ENCODE measurements at regions not wholly inside any gene's neighbourhood (a gene's known extent, or its start where the extent isn't known, plus 50 kb on each side); places are given as distances from the start of the nearest gene placed in this dataset.

GRCh38 chr13:55347528-55347927 is 1793.2 kb upstream of the PRR20A start:
- no peak for TF ChIP-seq CTCF (IDR thresholded peaks at IDR 0.05; ENCODE audit: control extremely low read depth, extremely low read depth, low read depth, missing control alignments)
- ChIA-PET CTCF (interaction anchor here (1.3 kb wide), 1 partner anchor 15 kb away, joined by 3 read pairs; no protein-coding TSS in a partner anchor), POLR2A (no interaction called here)
- DNase-seq (ENCODE audit: extremely low spot score), result no peak

- TF ChIP-seq CTCF (IDR thresholded peaks at IDR 0.05; ENCODE audit: control extremely low read depth, extremely low read depth, low read depth, missing control alignments), result no peak
- POLR2A ChIA-PET, result no interaction called here
- DNase-seq (ENCODE audit: extremely low spot score), result no peak
- CTCF ChIA-PET, result no interaction called here
These were observed 1781.7 kb upstream of the PRR20A start for GRCh38 chr13:55359067-55359466.

GRCh38 chr13:55361141-55361540 is 1779.6 kb upstream of the PRR20A start:
- ChIA-PET CTCF (no interaction called here), POLR2A (no interaction called here)
- TF ChIP-seq CTCF (IDR thresholded peaks at IDR 0.05; ENCODE audit: control extremely low read depth, extremely low read depth, low read depth, missing control alignments), result no peak
- DNase-seq (ENCODE audit: extremely low spot score), result no peak

- no peak for TF ChIP-seq CTCF (IDR thresholded peaks at IDR 0.05; ENCODE audit: control extremely low read depth, extremely low read depth, low read depth, missing control alignments)
- POLR2A ChIA-PET, result no interaction called here
- DNase-seq (ENCODE audit: extremely low spot score), result no peak
- CTCF ChIA-PET, result interaction anchor here (2.4 kb wide), 1 partner anchor 14 kb away, joined by 6 read pairs; no protein-coding TSS in a partner anchor
These were observed 1774.0 kb upstream of the PRR20A start for GRCh38 chr13:55366676-55367075.

GRCh38 chr13:55394470-55394869 is 1746.2 kb upstream of the PRR20A start:
- CTCF ChIA-PET, result no interaction called here
- TF ChIP-seq CTCF (IDR thresholded peaks at IDR 0.05; ENCODE audit: control extremely low read depth, extremely low read depth, low read depth, missing control alignments), result no peak
- no peak for DNase-seq (ENCODE audit: extremely low spot score)
- POLR2A ChIA-PET, result no interaction called here

GRCh38 chr13:55402870-55403269 is 1737.8 kb upstream of the PRR20A start:
- POLR2A ChIA-PET, result no interaction called here
- CTCF ChIA-PET, result no interaction called here

More at GRCh38 chr13:55402870-55403269, 1737.8 kb upstream of the PRR20A start:
- no peak for TF ChIP-seq CTCF (IDR thresholded peaks at IDR 0.05; ENCODE audit: control extremely low read depth, extremely low read depth, low read depth, missing control alignments)
- no peak for DNase-seq (ENCODE audit: extremely low spot score)
